ENCODE measurements at regions not wholly inside any gene's neighbourhood (a gene's known extent, or its start where the extent isn't known, plus 50 kb on each side); places are given as distances from the start of the nearest gene placed in this dataset.
"Not testable (repeated sequence)": the region's sequence is repeated elsewhere in the genome, so short reads cannot be mapped to it uniquely, and the experiment has no call there.

DNA sequence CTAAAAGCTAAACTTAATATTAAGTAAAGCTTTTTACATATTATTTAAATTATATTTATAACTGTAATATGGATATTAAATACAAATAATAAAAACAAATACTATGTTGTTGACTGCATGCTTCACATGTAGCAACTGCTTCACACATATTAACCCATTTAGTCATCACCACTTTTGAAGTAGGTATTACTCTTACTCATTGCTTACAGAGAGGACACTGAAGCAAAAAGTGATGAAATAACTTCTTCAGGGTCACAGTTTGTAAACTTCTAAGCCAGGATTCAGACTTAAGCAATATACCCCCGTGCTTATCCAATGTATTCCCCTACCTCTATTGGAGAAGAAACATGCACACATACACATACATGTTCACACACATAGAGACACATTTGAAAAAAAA lies 166.6 kb downstream of the DKK2 start:
- no peak for DNase-seq

DNA sequence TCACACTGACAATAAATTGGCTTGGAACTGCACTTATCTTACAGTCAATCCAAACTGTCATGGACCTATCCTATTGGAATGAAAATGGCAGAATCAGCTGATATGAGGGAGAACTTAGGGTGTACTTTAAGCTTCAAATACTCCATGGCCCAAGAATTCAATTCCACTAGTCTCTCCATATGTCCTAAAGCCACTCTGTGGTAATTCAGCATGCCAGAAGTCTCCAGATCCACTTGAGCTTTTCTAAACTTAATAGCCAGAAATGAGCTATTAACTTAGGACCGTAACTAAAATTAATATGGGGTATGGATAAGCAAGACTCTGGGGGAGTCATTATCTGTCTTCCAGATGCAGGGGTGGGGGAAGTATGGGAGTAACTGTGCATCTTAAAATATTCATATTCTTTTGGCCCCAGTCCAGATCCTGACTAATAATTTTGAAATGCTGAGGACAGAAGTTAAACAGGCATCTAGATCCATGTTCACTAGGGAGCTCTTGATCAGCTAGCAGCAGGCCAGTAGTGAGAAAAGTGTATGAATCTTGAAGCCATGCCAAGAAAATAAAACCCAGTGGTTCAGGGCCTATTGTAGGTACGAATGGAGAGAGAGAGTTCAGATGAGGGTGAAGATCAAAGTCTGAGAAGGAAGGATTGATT lies 167.6 kb downstream of the DKK2 start:
- DNase-seq: peak in 1 of 2 experiments; percentile 2

DNA sequence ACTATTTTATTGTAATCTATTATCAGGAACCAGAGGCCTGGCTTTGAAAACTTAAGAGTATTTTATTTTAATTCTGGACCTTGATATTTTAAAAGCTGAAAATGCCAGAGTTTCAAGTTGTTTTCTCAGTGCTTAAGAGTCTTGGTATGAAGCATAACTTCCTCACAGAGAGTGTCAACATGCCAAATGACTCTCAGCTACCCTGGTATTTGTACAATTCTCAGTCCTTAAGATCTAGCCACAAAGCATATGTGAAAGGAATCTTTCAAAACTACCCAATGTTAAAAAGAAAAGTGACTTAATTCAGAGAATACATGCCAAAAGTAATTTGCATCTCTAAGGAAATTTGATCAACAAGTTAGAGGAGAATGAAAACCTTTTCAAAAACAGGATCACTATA lies 171.9 kb downstream of the DKK2 start:
- no peak for DNase-seq

DNA sequence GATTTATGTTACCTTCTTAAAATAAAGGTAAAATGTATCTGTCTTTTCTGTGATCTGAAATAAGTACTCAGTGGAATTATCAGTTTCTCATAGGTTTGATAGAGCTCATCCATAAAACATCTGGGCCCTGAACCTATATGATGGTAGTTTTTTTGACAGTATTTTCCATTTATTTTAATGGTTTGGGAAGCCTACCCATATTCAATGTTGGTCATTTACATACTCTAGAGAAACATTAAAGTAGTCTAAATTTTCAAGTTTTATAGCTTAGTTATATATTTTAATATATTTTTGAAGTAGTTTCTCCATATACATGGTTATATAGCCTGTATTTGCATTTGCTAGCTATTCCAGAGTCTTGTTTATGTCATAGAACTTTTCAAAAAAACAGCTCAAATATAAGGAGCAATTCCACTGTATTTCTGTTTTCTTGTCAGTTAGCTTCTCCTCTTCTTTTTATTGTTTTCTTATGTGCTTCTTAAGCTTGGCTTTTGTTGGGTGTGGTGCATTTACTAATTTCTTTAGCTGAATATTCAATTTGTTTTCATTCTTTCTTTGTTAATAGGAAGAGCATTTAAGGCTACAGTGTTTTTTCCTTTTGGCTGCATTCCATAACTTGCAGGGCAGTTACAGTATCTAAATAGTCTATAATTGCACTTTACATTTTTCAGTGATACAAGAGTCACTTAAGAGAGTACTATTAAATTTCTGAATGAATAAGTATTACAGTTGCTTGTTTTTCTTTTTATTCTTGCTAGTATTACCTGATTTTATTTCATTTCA lies 181.4 kb downstream of the DKK2 start:
- DNase-seq: no peak

DNA sequence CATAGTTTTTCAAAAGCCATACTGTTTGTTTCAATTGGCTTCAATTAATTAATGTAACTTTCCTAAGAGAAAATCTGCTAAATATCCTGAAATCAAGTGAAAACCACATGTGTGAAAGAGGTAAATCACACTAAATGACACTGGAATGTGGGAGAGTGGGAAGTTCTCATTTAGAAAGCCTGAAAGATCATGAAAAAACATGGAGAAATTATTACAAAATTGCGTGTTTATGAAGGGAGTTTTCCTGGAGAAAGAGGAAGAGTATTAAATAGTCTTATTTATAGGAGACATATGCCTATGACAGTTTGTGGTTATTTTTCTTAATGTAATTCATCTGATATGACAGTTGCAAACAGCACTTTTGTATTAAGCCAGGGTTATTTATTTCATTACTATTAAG lies 183.7 kb downstream of the DKK2 start:
- DNase-seq: no peak

DNA sequence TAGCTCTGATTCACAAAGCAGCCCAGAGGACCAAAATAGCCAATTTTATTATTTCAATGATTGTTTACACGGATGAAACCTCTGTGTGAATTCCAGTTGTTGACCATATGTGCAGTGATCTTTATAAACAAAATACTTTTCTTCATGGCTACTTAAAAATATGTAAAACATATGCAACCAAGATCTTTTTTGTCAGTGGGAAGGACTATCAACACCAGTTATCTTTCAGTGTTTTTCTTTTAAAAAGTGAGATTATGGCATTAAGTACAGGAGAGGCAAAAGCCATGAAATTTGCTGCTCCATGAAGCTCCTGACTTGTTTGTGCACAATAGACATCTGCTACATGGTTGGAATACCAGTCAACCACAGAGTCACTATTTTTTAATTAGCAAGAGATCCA lies 184.4 kb downstream of the DKK2 start:
- no peak for DNase-seq

DNA sequence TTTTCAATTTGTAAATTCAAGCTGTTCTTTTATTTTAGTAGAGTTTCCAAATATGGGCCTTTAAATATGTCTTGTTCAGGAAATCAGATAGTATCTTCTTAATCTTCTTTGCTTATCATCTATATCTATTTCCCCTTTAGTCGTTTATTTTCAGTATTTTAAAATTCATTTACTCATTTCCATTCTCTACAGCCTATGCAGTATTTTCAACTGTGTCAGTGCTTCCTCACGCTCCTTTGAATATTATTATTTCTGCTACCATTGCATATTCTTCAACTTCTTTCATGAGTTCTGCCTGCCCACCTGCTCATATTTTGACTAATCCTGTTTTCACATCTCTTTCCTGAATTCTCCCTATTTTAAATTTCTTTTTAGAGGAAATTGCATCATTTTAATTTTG lies 185.4 kb downstream of the DKK2 start:
- no peak for DNase-seq

DNA sequence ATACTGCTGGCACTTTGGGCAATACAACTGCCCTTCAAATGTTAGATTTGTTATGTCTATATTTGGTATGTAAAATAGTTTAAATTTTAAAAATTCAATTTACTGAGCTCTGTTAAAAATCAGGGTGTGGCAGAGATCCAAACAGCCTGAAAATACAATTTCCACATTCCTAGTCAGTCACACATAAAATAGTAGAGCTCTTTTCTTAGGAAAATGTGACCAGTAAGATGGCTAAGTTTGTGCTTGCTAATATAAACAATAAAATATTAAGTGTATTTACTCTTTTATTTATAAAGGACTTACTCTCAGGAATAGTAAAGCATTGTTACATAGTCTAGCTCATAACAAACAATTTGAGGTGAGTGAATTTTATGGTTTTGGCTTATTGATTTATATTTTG lies 200.2 kb downstream of the DKK2 start:
- no peak for DNase-seq

DNA sequence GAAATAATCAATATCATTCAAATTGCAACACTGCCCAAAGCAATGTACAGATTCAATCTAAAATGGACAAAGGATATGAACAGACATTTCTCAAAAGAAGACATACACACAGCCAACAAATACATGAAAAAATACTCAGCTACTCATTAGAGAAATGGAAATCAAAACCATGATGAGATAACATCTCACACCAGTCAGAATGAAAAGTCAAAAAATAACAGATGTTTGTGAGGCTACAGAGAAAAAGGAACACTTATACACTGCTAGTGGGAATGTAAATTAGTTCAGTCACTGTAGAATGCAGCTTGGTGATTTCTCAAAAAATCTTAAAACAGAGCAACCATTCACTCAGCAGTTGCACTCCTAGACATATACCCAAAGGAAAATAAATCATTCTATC lies 205.2 kb downstream of the DKK2 start:
- no peak for DNase-seq

DNA sequence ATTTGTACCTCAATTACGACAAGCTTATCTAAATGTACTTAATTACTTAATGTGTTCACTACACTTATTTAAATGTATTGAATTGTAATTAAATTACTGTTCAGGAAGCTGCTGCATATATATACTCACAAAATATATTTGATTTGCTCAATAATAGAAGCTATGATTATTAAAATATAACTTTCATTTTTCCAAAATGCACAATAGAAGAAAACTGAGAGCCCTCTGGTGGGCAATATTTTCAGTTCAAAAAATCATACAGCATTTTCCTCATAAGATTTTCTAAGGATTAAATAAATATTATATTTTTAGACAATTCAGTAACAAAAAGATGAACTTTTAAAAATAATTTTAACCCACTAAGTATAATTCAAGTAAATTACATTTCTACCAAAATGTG lies 217.3 kb downstream of the DKK2 start:
- DNase-seq: no peak

DNA sequence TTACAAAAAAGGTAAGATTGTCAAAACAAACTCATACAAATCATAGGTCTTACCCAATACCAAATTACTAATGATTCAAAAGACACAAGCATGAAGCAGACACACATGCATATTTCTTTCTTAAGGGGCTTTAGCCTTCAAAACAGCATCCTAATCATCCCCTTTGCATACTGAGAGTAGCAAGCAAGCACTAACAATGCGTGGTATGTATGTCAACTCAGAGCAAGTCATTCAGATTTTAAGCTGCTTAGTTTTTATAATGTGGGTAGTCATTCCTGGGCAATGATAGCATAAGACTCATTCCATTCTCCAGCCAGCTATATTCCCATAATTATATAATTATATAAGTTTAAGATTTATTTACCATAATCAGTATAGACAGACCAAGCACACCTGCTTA lies 219.6 kb downstream of the DKK2 start:
- no peak for DNase-seq

DNA sequence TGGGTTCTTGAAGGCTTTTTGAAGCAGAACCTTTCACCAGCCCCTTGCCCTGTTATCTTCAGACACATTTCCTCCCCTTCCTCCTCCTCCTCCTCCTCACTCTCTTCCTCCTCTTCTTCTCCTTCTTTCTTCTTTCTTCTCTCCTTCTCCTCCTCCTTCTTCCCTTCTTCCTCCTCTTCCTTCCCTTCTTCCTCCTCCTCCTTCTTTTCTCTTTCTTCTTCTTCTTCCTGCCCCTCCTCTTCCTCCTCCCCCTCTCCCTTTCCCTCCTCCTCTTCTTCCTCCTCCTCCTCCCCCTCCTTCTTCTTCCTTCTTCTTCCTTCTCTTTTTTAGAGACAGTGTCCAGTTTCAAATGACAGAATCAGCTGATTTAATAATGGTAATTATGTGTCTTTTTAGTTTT lies 226.0 kb downstream of the DKK2 start:
- DNase-seq: no peak

DNA sequence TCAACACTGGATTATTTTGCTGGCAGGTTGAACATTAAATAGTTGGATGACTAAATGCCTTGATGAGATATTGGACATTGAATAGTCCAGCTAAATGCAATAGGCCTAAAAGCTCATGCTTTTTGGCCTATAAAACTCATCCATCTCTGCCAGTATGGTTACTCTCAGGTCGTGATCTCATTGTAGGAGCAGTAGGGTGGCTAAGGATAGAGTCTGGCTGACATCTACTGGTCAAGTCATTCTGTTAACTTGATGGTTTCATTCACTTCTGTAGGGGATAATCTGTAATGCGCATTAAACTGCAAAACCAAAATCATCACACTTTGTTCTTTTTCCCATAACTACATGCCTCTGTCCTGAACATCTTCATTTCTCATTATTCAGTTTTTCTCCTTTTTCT lies 227.0 kb downstream of the DKK2 start:
- DNase-seq: peak in 1 of 2 experiments; percentile 11

DNA sequence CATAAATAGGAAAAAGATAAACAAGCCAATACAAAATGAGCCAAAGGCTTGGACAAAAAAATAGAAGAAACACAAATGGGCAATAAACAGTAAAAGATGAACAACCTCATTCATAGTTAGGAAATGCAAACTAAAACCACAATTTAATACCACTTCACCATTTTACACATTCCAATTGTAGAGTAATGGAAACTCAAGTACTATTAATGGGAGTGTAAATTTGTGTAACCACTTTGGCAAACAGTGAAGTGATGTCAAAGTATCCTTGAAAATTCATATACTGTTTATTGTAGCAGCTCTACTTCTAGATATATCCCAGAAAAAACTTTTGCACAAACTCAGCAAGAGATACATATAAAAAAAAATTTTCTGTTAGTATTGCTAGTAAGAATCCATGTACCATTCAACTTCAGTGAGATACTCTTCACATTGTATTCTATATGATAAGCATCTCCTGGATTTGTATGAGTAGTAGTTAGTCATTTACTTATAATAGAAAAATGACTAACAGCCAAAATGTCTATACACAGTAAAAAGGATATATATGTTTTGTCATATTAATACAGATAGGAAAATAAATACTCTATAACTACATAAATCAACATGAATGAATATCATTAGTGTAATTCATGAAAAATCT lies 229.8 kb downstream of the DKK2 start:
- no peak for DNase-seq

DNA sequence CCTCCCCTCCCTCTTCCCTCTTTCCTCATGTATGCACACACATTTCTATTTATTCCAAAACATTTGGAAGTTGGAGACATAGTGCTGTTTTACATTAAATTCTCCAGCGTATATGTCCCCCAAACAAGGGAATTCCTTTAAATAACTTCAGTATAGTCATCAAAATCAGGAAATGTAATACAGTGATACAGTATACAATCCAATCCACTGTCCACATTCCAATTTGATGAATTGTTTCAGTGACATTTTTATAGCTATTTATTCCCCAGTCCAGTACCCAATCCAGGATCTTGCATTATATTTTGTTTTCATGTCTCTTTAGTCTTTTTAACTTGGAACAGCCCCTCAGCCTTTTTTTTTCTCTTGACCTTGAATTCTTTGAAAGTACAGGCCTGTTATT lies 233.0 kb downstream of the DKK2 start:
- DNase-seq: no peak

DNA sequence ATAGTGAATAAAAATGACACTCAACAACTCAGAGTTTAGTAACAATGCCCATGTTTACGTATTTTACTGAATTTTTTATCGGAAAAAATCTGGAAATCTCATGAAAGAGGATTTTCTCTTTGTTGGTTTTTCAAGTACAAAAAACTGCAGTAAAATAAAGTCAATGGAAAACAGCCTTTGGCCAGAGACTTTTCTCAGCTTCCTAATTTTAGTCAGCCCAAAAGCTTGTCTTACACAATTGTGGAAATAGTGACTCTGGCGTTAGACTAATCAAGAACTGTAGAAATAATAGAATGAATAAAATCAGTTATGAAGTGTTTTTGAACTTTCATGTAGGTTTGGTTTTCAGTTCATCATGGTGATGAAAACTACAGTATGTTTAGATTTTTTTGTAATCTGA lies 234.7 kb downstream of the DKK2 start:
- no peak for DNase-seq

DNA sequence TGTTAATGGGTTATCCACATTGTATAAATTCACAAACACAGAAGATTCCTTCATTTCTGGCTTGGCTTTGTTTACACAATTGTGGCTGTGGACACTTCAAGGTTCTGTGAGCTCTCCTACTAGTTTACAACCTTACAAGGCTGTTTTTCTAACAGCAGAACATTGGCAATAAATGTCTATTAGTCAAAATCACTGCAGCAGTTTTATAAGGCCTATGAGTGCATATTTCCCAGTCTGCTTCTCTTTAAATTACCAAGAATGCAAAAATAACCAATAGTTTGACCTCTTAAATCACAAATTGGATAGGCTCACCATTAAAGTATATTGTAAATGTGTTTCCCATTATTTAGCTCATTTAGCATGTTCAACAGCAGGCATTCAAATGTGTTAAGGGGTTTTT lies 239.2 kb downstream of the DKK2 start:
- DNase-seq: no peak

DNA sequence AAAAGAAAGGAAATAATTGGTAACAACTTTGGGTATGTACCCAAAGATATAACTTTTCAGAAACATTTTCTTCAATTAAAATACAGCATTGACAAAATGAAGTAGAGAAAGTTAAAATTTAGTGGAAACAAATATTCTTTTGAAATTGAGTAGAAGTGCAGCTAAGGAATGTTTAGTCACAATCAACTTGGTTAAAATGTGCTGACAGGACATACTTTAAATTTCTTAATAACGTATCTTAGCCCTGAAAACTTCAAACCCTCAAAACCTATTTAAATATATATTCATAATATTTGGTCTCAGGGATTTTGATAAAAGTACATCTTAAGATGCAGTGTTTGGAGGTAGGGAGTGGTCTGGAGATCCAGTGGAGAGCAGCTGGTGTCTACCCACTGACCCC lies 240.8 kb downstream of the DKK2 start:
- DNase-seq: no peak

DNA sequence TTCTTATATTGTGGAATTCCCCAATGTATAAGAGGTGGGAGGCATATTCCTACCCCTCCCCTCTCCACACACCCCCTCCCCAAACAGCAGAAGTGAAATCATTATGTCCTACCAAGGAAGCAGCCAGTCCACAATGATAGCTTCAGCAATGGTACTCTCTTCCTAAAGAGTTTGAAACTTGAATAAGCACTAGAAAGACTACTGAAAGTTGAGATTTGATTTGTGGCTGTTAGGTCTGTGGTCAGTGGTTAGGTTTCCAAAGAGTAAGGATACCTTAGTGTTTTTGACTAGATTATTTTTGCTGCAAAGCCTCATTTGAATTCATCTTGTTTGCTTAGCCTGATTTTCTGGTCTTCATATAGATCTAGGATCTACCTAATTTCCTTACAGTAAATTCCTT lies 242.2 kb downstream of the DKK2 start:
- DNase-seq: no peak

DNA sequence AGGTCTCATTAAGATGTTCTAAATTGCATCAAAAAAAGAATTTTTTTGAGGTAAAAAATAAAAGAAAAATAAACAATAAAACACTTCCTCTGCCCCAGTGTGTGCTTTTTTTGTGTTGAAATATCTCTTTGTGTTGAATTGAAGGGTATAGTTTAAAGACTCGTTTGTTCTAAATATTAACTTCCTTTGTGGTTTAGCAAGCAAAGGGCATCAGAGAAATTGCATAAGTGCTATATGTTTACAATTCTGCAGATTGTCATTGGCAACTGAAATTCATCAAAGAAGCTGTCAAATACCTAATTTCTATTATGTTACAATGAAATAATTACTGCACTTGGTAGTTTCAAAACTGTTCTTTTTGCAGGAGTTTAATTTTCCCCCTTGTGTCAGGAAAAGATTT lies 260.5 kb downstream of the DKK2 start:
- no peak for DNase-seq

DNA sequence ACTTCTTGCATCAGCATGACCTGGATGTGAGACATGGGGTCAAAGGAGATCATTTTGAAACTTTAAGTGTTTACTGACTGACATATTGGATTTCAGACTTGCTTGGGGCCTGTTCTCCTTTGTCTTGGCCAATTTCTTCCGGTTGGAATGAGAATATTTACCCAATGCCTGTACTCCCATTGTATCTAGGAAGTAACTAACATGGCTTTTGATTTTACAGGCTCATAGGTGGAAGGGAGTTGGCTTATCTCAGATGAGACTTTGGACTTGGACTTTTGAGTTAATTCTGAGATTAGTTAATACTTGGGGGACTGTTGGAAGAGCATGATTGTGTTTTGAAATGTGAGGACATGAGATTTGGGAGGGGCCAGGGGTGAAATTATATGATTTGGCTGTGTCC lies 262.1 kb downstream of the DKK2 start:
- not testable (repeated sequence) for DNase-seq

DNA sequence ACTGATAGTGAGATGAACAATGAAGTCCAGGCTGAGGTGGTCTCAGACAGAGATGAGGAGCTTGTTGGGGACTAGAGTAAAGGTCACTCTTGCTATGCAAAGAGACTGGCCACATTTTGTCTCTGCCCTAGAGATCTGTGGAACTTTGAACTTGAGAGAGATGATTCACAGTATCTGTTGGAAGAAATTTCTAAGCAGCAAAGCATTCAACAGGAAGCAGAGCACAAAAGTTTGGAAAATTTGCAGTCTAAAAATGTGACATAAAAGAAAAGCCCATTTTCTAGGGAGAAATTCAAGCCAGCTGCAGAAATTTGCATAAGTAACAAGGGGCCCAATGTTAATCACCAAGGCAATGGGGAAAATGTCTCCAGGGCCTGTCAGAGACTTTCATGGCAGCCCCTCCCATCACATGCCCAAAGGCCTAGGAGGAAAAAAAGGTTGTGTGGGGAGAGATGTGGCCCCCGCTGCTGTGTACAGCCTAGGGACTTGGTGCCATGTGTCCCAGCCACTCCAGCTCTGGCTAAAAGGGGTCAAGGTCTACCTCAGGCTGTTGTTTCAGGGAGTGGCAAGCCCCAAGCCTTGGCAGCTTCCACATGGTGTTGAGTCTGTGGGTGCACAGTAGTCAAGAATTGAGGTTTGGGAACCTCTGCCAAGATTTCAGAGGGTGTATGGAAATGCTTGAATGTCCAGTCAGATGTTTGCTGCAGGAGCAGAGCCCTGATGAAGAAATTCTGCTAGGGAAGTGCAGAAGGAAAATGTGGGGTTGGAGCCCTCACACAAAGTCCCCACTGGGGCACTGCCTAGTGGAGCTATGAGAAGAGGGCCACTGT lies 262.8 kb downstream of the DKK2 start:
- no peak for DNase-seq

DNA sequence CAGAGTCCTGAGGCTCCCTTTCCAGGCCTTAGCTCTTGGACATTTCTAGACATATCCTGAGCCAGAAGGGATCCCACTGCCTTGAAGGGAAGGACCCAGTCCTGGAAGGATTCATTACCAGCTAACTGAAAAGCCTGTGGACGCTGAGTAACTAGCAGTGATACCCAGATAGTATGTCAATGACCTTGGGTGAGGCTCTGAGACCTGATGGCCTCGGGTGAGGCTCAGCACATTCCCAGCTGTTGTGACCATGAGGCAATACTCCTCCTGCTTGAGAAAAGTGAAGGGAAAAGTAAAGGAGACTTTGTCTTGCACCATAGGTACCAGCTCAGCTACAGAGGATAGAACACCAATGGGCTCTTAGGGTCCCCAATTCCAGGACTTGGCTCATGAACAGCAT lies 268.1 kb downstream of the DKK2 start:
- no peak for DNase-seq

DNA sequence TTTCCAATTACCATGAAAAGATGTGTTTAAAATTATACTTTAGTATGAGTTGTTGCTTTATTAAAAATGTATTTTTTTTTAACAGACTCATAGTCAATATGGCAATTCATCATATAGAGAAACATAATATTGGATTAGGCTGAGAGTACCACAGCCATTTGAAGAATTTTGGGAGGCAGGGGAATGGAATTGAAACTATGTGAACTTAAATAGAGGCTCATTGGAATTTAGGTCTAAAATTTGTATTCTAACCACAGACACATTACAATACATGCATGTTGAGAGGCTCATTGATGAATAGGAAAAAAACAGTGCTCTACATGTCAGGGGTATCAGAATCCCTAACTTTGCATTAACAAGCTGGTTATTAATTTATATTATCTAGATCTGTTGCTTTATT lies 269.6 kb downstream of the DKK2 start:
- DNase-seq: no peak
